ENCODE measurements at regions not wholly inside any gene's neighbourhood (a gene's known extent, or its start where the extent isn't known, plus 50 kb on each side); places are given as distances from the start of the nearest gene placed in this dataset.

DNA sequence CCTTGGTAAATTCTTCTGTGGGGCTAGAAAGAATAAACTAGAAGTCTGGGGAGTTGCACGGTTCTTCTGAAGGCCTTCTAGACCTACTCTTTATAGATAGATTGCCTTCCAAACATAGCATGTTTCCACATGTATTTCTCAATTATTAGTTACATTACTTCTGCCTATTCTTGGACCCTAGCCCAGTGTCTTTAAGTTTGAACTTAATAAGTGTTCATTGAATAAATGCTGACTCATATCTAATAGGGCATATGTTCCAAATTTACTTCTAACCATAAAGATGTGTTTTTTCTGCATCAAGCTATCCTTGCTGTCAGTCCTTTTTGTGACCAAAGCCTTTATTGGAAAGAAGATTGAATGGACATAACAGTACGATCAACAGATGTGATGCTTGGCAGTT lies 503.6 kb upstream of the ZFP42 start:
- TF ChIP-seq, protein P1, sequence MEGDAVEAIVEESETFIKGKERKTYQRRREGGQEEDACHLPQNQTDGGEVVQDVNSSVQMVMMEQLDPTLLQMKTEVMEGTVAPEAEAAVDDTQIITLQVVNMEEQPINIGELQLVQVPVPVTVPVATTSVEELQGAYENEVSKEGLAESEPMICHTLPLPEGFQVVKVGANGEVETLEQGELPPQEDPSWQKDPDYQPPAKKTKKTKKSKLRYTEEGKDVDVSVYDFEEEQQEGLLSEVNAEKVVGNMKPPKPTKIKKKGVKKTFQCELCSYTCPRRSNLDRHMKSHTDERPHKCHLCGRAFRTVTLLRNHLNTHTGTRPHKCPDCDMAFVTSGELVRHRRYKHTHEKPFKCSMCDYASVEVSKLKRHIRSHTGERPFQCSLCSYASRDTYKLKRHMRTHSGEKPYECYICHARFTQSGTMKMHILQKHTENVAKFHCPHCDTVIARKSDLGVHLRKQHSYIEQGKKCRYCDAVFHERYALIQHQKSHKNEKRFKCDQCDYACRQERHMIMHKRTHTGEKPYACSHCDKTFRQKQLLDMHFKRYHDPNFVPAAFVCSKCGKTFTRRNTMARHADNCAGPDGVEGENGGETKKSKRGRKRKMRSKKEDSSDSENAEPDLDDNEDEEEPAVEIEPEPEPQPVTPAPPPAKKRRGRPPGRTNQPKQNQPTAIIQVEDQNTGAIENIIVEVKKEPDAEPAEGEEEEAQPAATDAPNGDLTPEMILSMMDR (tag by site-specific recombination; IDR thresholded peaks at IDR 0.05), result no peak
- TF ChIP-seq ZNF514 (tag by site-specific recombination; IDR thresholded peaks at IDR 0.05) (no peak), KLF16 (tag by site-specific recombination; IDR thresholded peaks at IDR 0.05) (no peak), ZNF423 (tag by site-specific recombination; IDR thresholded peaks at IDR 0.05) (no peak), ZNF768 (tag by site-specific recombination; IDR thresholded peaks at IDR 0.05) (no peak), ZNF184 (tag by site-specific recombination; IDR thresholded peaks at IDR 0.05) (no peak), ZFP69B (tag by site-specific recombination; IDR thresholded peaks at IDR 0.05) (no peak)

Measured in HEK293 (cell line).